ENCODE measurements at regions not wholly inside any gene's neighbourhood (a gene's known extent, or its start where the extent isn't known, plus 50 kb on each side); places are given as distances from the start of the nearest gene placed in this dataset.

GRCh38 chr3:76487446-76487845, 552.5 kb upstream of the ROBO2 start:
- WGBS, 2 experiments (ENCODE audit: extremely low coverage in 1 of 2, insufficient coverage in 1 of 2, insufficient read length in 1 of 2, insufficient replicate concordance in 2 of 2, low coverage in 1 of 2, low lambda C conversion rate in 2 of 2, missing lambda C conversion rate in 1 of 2) = 96% methylated on average over 3 of the region's 3 CpGs; no CpG with 5 or more reads in 1 of the 2 experiments
- CTCF ChIA-PET (ENCODE audit: partially characterized antibody) = no interaction called here
- no peak overlapping the region for H4K91ac ChIP-seq (replicated peaks; ENCODE audit: insufficient read length, low read length)

More at GRCh38 chr3:76487446-76487845, 552.5 kb upstream of the ROBO2 start:
- H3K9ac ChIP-seq (replicated peaks in 1 of 4; ENCODE audit: extremely low read depth in 1 of 4, low read depth in 3 of 4, low read length in 3 of 4) = no peak overlapping the region
- no peaks in the 10 kb centered on the region for H3K79me2 ChIP-seq (ENCODE audit: control insufficient read depth in 1 of 2, insufficient read depth in 2 of 2, low read length in 2 of 2)
- H2BK12ac ChIP-seq (ENCODE audit: low read depth, low read length) = no peak overlapping the region
- no peak overlapping the region for H3K4ac ChIP-seq (replicated peaks; ENCODE audit: insufficient read length, low read depth, low read length)
- H2BK20ac ChIP-seq (ENCODE audit: low read length) = no peak overlapping the region
- H3K9me3 ChIP-seq (ENCODE audit: insufficient read depth in 2 of 2, low read depth in 1 of 2, low read length in 1 of 2) = peaks cover 8% of the 10 kb centered on the region in 2 experiments; a peak in 3 of 4 replicates
- no peak overlapping the region for H3K4me3 ChIP-seq (ENCODE audit: extremely low read depth in 1 of 4, insufficient read depth in 2 of 4, low read depth in 3 of 4, low read length in 4 of 4)
- H3K4me2 ChIP-seq (ENCODE audit: insufficient read depth in 1 of 2, low read depth in 2 of 2, low read length in 2 of 2) = no peak overlapping the region
- H2BK15ac ChIP-seq (ENCODE audit: low read length) = no peak overlapping the region
- H4K5ac ChIP-seq (ENCODE audit: insufficient read length, low read depth, low read length) = no peak overlapping the region
- no peak overlapping the region for H2AFZ ChIP-seq (ENCODE audit: low read length)
- H3K27ac ChIP-seq (ENCODE audit: low read depth, low read length) = no peak overlapping the region
- peaks cover 0 to 1% (median 0%) of the 10 kb centered on the region in 4 experiments; a peak in 1 of 7 replicates for H3K27me3 ChIP-seq (replicated peaks in 1 of 4; ENCODE audit: control insufficient read depth in 3 of 4, extremely low read depth in 1 of 4, insufficient read depth in 3 of 4, low read length in 3 of 4)
- POLR2A ChIA-PET (ENCODE audit: partially characterized antibody) = no interaction called here
- H3K23ac ChIP-seq (ENCODE audit: insufficient read length) = no peak overlapping the region
- DNase-seq (ENCODE audit: low read depth in 1 of 2, low spot score in 2 of 2) = no peak
- TF ChIP-seq, protein P1, sequence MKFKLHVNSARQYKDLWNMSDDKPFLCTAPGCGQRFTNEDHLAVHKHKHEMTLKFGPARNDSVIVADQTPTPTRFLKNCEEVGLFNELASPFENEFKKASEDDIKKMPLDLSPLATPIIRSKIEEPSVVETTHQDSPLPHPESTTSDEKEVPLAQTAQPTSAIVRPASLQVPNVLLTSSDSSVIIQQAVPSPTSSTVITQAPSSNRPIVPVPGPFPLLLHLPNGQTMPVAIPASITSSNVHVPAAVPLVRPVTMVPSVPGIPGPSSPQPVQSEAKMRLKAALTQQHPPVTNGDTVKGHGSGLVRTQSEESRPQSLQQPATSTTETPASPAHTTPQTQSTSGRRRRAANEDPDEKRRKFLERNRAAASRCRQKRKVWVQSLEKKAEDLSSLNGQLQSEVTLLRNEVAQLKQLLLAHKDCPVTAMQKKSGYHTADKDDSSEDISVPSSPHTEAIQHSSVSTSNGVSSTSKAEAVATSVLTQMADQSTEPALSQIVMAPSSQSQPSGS (IDR thresholded peaks at IDR 0.05; ENCODE audit: low read length) = no peak
- TF ChIP-seq POLR2A (IDR thresholded peaks at IDR 0.05; ENCODE audit: control extremely low read depth in 1 of 2, low read depth in 2 of 2, low read length in 2 of 2) (no peak), PHF8 (conservative IDR thresholded peaks at IDR 0.05; ENCODE audit: low read depth, low read length) (no peak), JUN (IDR thresholded peaks at IDR 0.05; ENCODE audit: low read depth, low read length) (no peak), TAF7 (optimal IDR thresholded peaks at IDR 0.05; ENCODE audit: borderline replicate concordance, low read depth, low read length) (no peak), POU5F1 (IDR thresholded peaks at IDR 0.05; ENCODE audit: low read depth, low read length) (no peak)
- no peak overlapping the region for H3K56ac ChIP-seq (replicated peaks; ENCODE audit: insufficient read length, low read depth, low read length)
- H2BK5ac ChIP-seq (ENCODE audit: low read depth, low read length) = no peak overlapping the region
- H2BK120ac ChIP-seq (replicated peaks; ENCODE audit: low read depth, low read length) = no peak overlapping the region
- no peaks in the 10 kb centered on the region for H3K79me1 ChIP-seq (ENCODE audit: low read depth, low read length)
- no peak for FAIRE-seq
- H4K20me1 ChIP-seq (replicated peaks in 1 of 2; ENCODE audit: control insufficient read depth in 1 of 2, insufficient read depth in 2 of 2, low read length in 2 of 2) = no peaks in the 10 kb centered on the region
- H3K14ac ChIP-seq (ENCODE audit: insufficient read length) = no peak overlapping the region
- no peaks in the 10 kb centered on the region; a peak in 1 of 8 replicates for H3K36me3 ChIP-seq (ENCODE audit: control insufficient read depth in 2 of 4, insufficient read depth in 4 of 4, low read length in 3 of 4)
- no peaks in the 10 kb centered on the region for H3K4me1 ChIP-seq (replicated peaks in 1 of 4; ENCODE audit: control insufficient read depth in 3 of 4, insufficient read depth in 4 of 4, low read length in 3 of 4)
- H3K18ac ChIP-seq (ENCODE audit: extremely low read depth, low read length) = no peak overlapping the region
- no peak overlapping the region for H4K8ac ChIP-seq (ENCODE audit: extremely low read depth, insufficient read depth, low read length)
- H2AK5ac ChIP-seq (ENCODE audit: low read depth, low read length) = no peak overlapping the region
- no peaks in the 10 kb centered on the region for H3K23me2 ChIP-seq (ENCODE audit: low read depth, low read length)

Data from H1 (cell line).